Panc1 (cell line): ENCODE measurements at regions not wholly inside any gene's neighbourhood (a gene's known extent, or its start where the extent isn't known, plus 50 kb on each side); places are given as distances from the start of the nearest gene placed in this dataset.

Source experiments
- ATAC-seq: fragments of 200-7000 bp; cut with Tn5 transposase; 2 replicates; pipeline ENCODE4 v1.9.1; 2020; ENCODE audit warnings: mild to moderate bottlenecking, moderate library complexity
- BruUV-seq: library from RNA; stranded (reverse); fragments of 400-500 nt; replicated peaks from 2 replicates; lab custom pipeline; 2021; lab: Mats Ljungman, UMichigan
- CTCF ChIA-PET: fragments of 300-600 bp; sonication (Branson Sonifier 250); formaldehyde crosslinking; loops from one replicate; lab custom pipeline; 2022; ENCODE audit warnings: antibody characterized with exemption; lab: Charles Lee
- POLR2A ChIA-PET: fragments of 300-600 bp; sonication (Branson Sonifier 250); formaldehyde crosslinking; loops from one replicate; lab custom pipeline; 2022; ENCODE audit warnings: antibody characterized with exemption; lab: Charles Lee
- DNase-seq: peaks from one replicate; pipeline ENCODE4 v3.0.0-alpha.2; 2010; ENCODE audit warnings: low read depth, low spot score
- H3K27ac ChIP-seq: 2 replicates; pipeline ENCODE4 v1.5.1; 2011; ENCODE audit warnings: mild to moderate bottlenecking, low read length, inconsistent platforms
- H3K27me3 ChIP-seq: fragments of 200-500 bp; sonication (Bioruptor generic); 2 replicates; pipeline ENCODE4 v1.6.0; 2014; ENCODE audit warnings: low read length, inconsistent platforms; ENCODE audit not compliant: control insufficient read depth, insufficient read depth
- H3K36me3 ChIP-seq: fragments of 200-500 bp; sonication (Bioruptor generic); 2 replicates; pipeline ENCODE4 v1.5.1; 2014; ENCODE audit warnings: inconsistent platforms, mild to moderate bottlenecking, low read length, moderate library complexity; ENCODE audit not compliant: control insufficient read depth, insufficient read depth
- H3K4me1 ChIP-seq: 2 replicates; pipeline ENCODE4 v1.5.1; 2011; ENCODE audit warnings: inconsistent platforms, mild to moderate bottlenecking, low read length, moderate library complexity; ENCODE audit not compliant: control insufficient read depth, insufficient read depth
- H3K4me3 ChIP-seq, 2 experiments: 2 replicates each; pipeline ENCODE4 v1.5.1; 2011 to 2012; ENCODE audit warnings: low read depth in 2 of 2, low read length in 2 of 2, mild to moderate bottlenecking in 2 of 2, inconsistent platforms in 1 of 2, moderate library complexity in 1 of 2
- H3K9me3 ChIP-seq: fragments of 200-500 bp; sonication (Bioruptor generic); 2 replicates; pipeline ENCODE4 v1.5.1; 2014; ENCODE audit warnings: low read depth, mild to moderate bottlenecking, inconsistent platforms, low read length, moderate library complexity; ENCODE audit not compliant: control insufficient read depth, insufficient read depth
- POLR2AphosphoS5 ChIP-seq: IDR thresholded peaks from 2 replicates; pipeline ENCODE4 v1.6.1; 2012; ENCODE audit warnings: mild to moderate bottlenecking, low read depth, low read length, moderate library complexity
- SIN3A ChIP-seq: IDR thresholded peaks from 2 replicates; pipeline ENCODE4 v1.6.1; 2012; ENCODE audit warnings: low read depth, mild to moderate bottlenecking, low read length, moderate library complexity, borderline replicate concordance; ENCODE audit not compliant: insufficient read depth
- TCF7L2 ChIP-seq: IDR thresholded peaks from 2 replicates; pipeline ENCODE4 v1.6.1; 2011; ENCODE audit warnings: mild to moderate bottlenecking, low read depth, low read length, inconsistent platforms
- in situ Hi-C: cut with HindIII; loops from 2 replicates; pipeline ENCODE4 v1.10.0; 2016; ENCODE audit warnings: low sequenced_read_pairs, low pct_unique_long_range_greater_than_20kb
- intact Hi-C: fragments of 100-400 bp; cut with micrococcal nuclease; formaldehyde crosslinking; loops from one replicate; pipeline ENCODE4 v1.10.0; 2022; ENCODE audit not compliant: unreplicated experiment
- TF ChIP-seq, protein P1 (sequence below), 2 experiments: IDR thresholded peaks; 2 replicates each; pipeline ENCODE4 v1.6.1; 2011 to 2012; ENCODE audit warnings: low read depth in 2 of 2, control low read depth in 1 of 2, low read length in 1 of 2, mild to moderate bottlenecking in 1 of 2, moderate library complexity in 1 of 2; ENCODE audit not compliant: insufficient read depth in 1 of 2
- TF ChIP-seq, protein P2 (sequence below): fragments of 450-650 bp; IDR thresholded peaks from 2 replicates; pipeline ENCODE4 v1.5.1; 2017; ENCODE audit warnings: mild to moderate bottlenecking

DNA sequence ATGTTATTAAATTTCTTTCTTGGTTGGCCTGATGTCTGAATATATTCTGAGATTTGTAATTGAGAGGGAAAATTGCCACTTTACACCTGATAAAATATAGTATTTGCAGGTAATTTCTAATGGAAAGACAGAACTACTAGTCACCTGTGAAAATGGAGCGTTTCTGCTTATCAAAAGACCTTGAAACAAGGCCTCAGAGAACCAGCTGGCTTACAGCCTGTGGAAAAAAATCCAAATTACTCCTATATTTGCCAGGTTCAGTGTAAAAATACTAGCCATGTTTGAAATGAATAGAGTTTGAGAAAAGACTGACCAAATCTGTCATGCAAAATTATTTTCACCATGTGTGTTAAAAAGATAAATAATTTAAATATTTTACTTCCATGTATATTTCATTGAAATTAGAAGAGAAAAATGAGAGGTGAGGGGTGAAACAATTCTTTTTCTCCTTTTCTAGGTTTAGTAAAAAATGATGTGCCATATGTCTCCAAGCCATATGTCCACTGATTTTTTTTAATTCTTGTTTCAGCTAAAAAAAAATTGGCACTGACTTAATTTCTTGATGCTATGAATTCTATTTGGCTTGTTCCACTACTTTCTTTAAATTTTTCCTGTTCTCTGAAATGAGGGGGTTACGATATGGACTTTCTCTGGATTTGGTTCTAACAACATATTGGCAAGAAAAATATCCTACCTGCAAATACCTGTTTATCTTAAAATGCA, 464.9 kb downstream of the GRXCR1 start:
- in situ Hi-C loops = no loop called here
- POLR2A ChIA-PET = no interaction called here
- Histone ChIP-seq H3K27ac (no peak overlapping the region), H3K27me3 (no peaks in the 10 kb centered on the region), H3K4me3 (no peak overlapping the region), H3K4me1 (no peaks in the 10 kb centered on the region), H3K9me3 (no peaks in the 10 kb centered on the region), H3K36me3 (no peaks in the 10 kb centered on the region)
- intact Hi-C loops = no loop called here
- DNase-seq = no peak
- CTCF ChIA-PET = no interaction called here
- TF ChIP-seq TCF7L2 (no peak), POLR2AphosphoS5 (no peak), SIN3A (no peak)
- TF ChIP-seq, protein P1, sequence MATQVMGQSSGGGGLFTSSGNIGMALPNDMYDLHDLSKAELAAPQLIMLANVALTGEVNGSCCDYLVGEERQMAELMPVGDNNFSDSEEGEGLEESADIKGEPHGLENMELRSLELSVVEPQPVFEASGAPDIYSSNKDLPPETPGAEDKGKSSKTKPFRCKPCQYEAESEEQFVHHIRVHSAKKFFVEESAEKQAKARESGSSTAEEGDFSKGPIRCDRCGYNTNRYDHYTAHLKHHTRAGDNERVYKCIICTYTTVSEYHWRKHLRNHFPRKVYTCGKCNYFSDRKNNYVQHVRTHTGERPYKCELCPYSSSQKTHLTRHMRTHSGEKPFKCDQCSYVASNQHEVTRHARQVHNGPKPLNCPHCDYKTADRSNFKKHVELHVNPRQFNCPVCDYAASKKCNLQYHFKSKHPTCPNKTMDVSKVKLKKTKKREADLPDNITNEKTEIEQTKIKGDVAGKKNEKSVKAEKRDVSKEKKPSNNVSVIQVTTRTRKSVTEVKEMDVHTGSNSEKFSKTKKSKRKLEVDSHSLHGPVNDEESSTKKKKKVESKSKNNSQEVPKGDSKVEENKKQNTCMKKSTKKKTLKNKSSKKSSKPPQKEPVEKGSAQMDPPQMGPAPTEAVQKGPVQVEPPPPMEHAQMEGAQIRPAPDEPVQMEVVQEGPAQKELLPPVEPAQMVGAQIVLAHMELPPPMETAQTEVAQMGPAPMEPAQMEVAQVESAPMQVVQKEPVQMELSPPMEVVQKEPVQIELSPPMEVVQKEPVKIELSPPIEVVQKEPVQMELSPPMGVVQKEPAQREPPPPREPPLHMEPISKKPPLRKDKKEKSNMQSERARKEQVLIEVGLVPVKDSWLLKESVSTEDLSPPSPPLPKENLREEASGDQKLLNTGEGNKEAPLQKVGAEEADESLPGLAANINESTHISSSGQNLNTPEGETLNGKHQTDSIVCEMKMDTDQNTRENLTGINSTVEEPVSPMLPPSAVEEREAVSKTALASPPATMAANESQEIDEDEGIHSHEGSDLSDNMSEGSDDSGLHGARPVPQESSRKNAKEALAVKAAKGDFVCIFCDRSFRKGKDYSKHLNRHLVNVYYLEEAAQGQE (IDR thresholded peaks at IDR 0.05; ENCODE audit: insufficient read depth in 1 of 2, low read depth in 2 of 2, low read length in 1 of 2) = no peak
- TF ChIP-seq, protein P2, sequence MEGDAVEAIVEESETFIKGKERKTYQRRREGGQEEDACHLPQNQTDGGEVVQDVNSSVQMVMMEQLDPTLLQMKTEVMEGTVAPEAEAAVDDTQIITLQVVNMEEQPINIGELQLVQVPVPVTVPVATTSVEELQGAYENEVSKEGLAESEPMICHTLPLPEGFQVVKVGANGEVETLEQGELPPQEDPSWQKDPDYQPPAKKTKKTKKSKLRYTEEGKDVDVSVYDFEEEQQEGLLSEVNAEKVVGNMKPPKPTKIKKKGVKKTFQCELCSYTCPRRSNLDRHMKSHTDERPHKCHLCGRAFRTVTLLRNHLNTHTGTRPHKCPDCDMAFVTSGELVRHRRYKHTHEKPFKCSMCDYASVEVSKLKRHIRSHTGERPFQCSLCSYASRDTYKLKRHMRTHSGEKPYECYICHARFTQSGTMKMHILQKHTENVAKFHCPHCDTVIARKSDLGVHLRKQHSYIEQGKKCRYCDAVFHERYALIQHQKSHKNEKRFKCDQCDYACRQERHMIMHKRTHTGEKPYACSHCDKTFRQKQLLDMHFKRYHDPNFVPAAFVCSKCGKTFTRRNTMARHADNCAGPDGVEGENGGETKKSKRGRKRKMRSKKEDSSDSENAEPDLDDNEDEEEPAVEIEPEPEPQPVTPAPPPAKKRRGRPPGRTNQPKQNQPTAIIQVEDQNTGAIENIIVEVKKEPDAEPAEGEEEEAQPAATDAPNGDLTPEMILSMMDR = no peak
- no TSS peak for BruUV-seq
- no peak for ATAC-seq

DNA sequence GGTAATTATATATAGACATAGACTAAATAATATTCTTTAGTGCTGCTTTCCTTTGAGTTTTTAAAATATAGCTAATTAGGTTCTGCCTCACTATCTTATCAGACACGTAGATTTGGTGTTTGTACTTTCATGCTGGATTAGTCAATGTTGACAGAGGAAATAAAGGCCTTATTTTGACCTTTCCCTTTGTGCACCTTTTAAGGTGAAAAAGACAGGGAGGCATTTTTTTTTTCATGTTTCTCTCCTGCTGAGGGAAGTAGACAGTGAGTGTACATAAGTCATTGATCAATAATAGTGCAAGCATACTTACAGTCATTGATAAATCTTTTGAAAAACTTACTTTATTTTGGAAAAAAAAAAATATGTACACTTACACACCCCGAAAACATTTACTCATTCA, 467.8 kb downstream of the GRXCR1 start:
- CTCF ChIA-PET = no interaction called here
- no peaks in the 10 kb centered on the region for H3K4me1 ChIP-seq
- H3K27ac ChIP-seq = no peak overlapping the region
- ATAC-seq = no peak
- H3K4me3 ChIP-seq = no peak overlapping the region
- H3K9me3 ChIP-seq = no peaks in the 10 kb centered on the region
- H3K36me3 ChIP-seq = no peaks in the 10 kb centered on the region
- POLR2A ChIA-PET = no interaction called here
- H3K27me3 ChIP-seq = no peaks in the 10 kb centered on the region
- in situ Hi-C loops (no loop called here), intact Hi-C loops (no loop called here)
- no TSS peak for BruUV-seq
- no peak for DNase-seq
- TF ChIP-seq, protein P1 (IDR thresholded peaks at IDR 0.05; ENCODE audit: insufficient read depth in 1 of 2, low read depth in 2 of 2, low read length in 1 of 2) = no peak
- TF ChIP-seq POLR2AphosphoS5 = no peak
- no peak for TF ChIP-seq SIN3A
- TF ChIP-seq, protein P2 = no peak
- no peak for TF ChIP-seq TCF7L2
